ENCODE measurements at regions not wholly inside any gene's neighbourhood (a gene's known extent, or its start where the extent isn't known, plus 50 kb on each side); places are given as distances from the start of the nearest gene placed in this dataset.

GRCh38 chr7:83849131-83849530 lies 200.2 kb upstream of the SEMA3E start:
- no peak overlapping the region for H2AFZ ChIP-seq (ENCODE audit: low read length)

GRCh38 chr7:83842894-83843293 lies 194.0 kb upstream of the SEMA3E start:
- H3K4me2 ChIP-seq (ENCODE audit: low read depth, low read length), result no peak overlapping the region
- POLR2A ChIA-PET, result no interaction called here
- no peaks in the 10 kb centered on the region for H3K4me1 ChIP-seq (ENCODE audit: insufficient read depth, low read length)
- DNase-seq (ENCODE audit: low spot score), result no peak
- no TSS peak for BruUV-seq (replicated peaks)
- TF ChIP-seq CHD2 (IDR thresholded peaks at IDR 0.05; ENCODE audit: low read depth, low read length), result no peak
- no peak for TF ChIP-seq ZNF597 (CRISPR knock-in tag; IDR thresholded peaks at IDR 0.05)
- TF ChIP-seq PRDM4 (CRISPR knock-in tag; IDR thresholded peaks at IDR 0.05; ENCODE audit: borderline replicate concordance), result no peak
- TF ChIP-seq MIER2 (CRISPR knock-in tag; IDR thresholded peaks at IDR 0.05), result no peak
- TF ChIP-seq ATM (IDR thresholded peaks at IDR 0.05; ENCODE audit: borderline replicate concordance), result no peak
- TF ChIP-seq MTA1 (CRISPR knock-in tag; IDR thresholded peaks at IDR 0.05; ENCODE audit: borderline replicate concordance), result no peak
- TF ChIP-seq ZNF282 (IDR thresholded peaks at IDR 0.05; ENCODE audit: partially characterized antibody), result no peak
- TF ChIP-seq ZNF691 (CRISPR knock-in tag; IDR thresholded peaks at IDR 0.05; ENCODE audit: borderline replicate concordance, low read depth), result no peak
- TF ChIP-seq ZNF224 (CRISPR knock-in tag; IDR thresholded peaks at IDR 0.05), result no peak
- intact Hi-C loops (cut with micrococcal nuclease; ENCODE audit: unreplicated experiment), result no loop called here
- no peak for FAIRE-seq
- WGBS (ENCODE audit: low lambda C conversion rate), result 0% methylated on average over 4 of the region's 6 CpGs
- in situ Hi-C loops (cut with HindIII; ENCODE audit: extremely low pct_ligation_motif_present, low pct_unique_long_range_greater_than_20kb), result no loop called here
- H3K27me3 ChIP-seq (ENCODE audit: control insufficient read depth in 1 of 2, insufficient read depth in 2 of 2, low read length in 2 of 2), result no peaks in the 10 kb centered on the region
- CTCF ChIA-PET (ENCODE audit: low intra/inter-chr PET ratio, low total read pairs), result no interaction called here
- no peaks in the 10 kb centered on the region for H3K79me2 ChIP-seq (ENCODE audit: insufficient read depth, low read length)
- H3K4me3 ChIP-seq (replicated peaks in 1 of 3; ENCODE audit: insufficient read depth in 1 of 3, low read depth in 2 of 3, low read length in 3 of 3), result no peak overlapping the region
- ATAC-seq, result no peak
- no peak overlapping the region for H3K9ac ChIP-seq (ENCODE audit: insufficient read depth, low read depth, low read length)
- no peaks in the 10 kb centered on the region for H4K20me1 ChIP-seq (ENCODE audit: insufficient read depth, low read length)
- no peaks in the 10 kb centered on the region for H3K9me3 ChIP-seq (ENCODE audit: low read length)
- no peaks in the 10 kb centered on the region for H3K36me3 ChIP-seq (replicated peaks in 1 of 2; ENCODE audit: control insufficient read depth in 1 of 2, insufficient read depth in 2 of 2, low read length in 2 of 2)
- H3K27ac ChIP-seq (ENCODE audit: extremely low read length, insufficient read depth, low read length), result no peak overlapping the region
- H2AFZ ChIP-seq (ENCODE audit: low read length), result no peak overlapping the region

More at GRCh38 chr7:83849131-83849530, 200.2 kb upstream of the SEMA3E start:
- no peaks in the 10 kb centered on the region for H3K36me3 ChIP-seq (replicated peaks in 1 of 2; ENCODE audit: control insufficient read depth in 1 of 2, insufficient read depth in 2 of 2, low read length in 2 of 2)
- ATAC-seq (no peak), FAIRE-seq (no peak), DNase-seq (ENCODE audit: low spot score) (no peak)
- no peak overlapping the region for H3K4me2 ChIP-seq (ENCODE audit: low read depth, low read length)
- no peaks in the 10 kb centered on the region for H3K9me3 ChIP-seq (ENCODE audit: low read length)
- TF ChIP-seq TIGD3 (CRISPR knock-in tag; IDR thresholded peaks at IDR 0.05; ENCODE audit: borderline replicate concordance), result no peak
- TF ChIP-seq HNRNPL (IDR thresholded peaks at IDR 0.05; ENCODE audit: low read depth, low read length), result no peak
- TF ChIP-seq ZNF354B (CRISPR knock-in tag; IDR thresholded peaks at IDR 0.05), result no peak
- TF ChIP-seq SRSF1 (optimal IDR thresholded peaks at IDR 0.05; ENCODE audit: low read depth, low read length), result no peak
- TF ChIP-seq ZNF589 (CRISPR knock-in tag; conservative IDR thresholded peaks at IDR 0.05), result no peak
- no peak for TF ChIP-seq MIER3 (CRISPR knock-in tag; IDR thresholded peaks at IDR 0.05; ENCODE audit: borderline replicate concordance)
- H3K27ac ChIP-seq (ENCODE audit: extremely low read length, insufficient read depth, low read length), result no peak overlapping the region
- CTCF ChIA-PET (ENCODE audit: low intra/inter-chr PET ratio, low total read pairs), result no interaction called here
- H3K9ac ChIP-seq (ENCODE audit: insufficient read depth, low read depth, low read length), result no peak overlapping the region
- H3K4me1 ChIP-seq (ENCODE audit: insufficient read depth, low read length), result no peaks in the 10 kb centered on the region
- H3K27me3 ChIP-seq (ENCODE audit: control insufficient read depth in 1 of 2, insufficient read depth in 2 of 2, low read length in 2 of 2), result no peaks in the 10 kb centered on the region
- no TSS peak for BruUV-seq (replicated peaks)
- no peak overlapping the region for H3K4me3 ChIP-seq (replicated peaks in 1 of 3; ENCODE audit: insufficient read depth in 1 of 3, low read depth in 2 of 3, low read length in 3 of 3)
- H4K20me1 ChIP-seq (ENCODE audit: insufficient read depth, low read length), result no peaks in the 10 kb centered on the region
- POLR2A ChIA-PET, result no interaction called here
- in situ Hi-C loops (cut with HindIII; ENCODE audit: extremely low pct_ligation_motif_present, low pct_unique_long_range_greater_than_20kb) (no loop called here), intact Hi-C loops (cut with micrococcal nuclease; ENCODE audit: unreplicated experiment) (no loop called here)
- 5% methylated on average over 3 of the region's 3 CpGs for WGBS (ENCODE audit: low lambda C conversion rate)
- no peaks in the 10 kb centered on the region for H3K79me2 ChIP-seq (ENCODE audit: insufficient read depth, low read length)

All from HepG2 (cell line).